DND-41 (cell line): ENCODE measurements at regions not wholly inside any gene's neighbourhood (a gene's known extent, or its start where the extent isn't known, plus 50 kb on each side); places are given as distances from the start of the nearest gene placed in this dataset.

Experiments
- EZH2 ChIP-seq: IDR thresholded peaks from 3 replicates; pipeline ENCODE4 v1.6.1; 2012; ENCODE audit warnings: borderline replicate concordance, low read depth, mild to moderate bottlenecking, moderate library complexity, low read length, inconsistent platforms; ENCODE audit not compliant: severe bottlenecking
- TF ChIP-seq, protein P1 (sequence below): IDR thresholded peaks from 2 replicates; pipeline ENCODE4 v1.5.1; 2012; ENCODE audit warnings: borderline replicate concordance, low read length, moderate library complexity, mild to moderate bottlenecking; ENCODE audit not compliant: poor library complexity, severe bottlenecking; ENCODE audit errors: extremely low read depth

DNA sequence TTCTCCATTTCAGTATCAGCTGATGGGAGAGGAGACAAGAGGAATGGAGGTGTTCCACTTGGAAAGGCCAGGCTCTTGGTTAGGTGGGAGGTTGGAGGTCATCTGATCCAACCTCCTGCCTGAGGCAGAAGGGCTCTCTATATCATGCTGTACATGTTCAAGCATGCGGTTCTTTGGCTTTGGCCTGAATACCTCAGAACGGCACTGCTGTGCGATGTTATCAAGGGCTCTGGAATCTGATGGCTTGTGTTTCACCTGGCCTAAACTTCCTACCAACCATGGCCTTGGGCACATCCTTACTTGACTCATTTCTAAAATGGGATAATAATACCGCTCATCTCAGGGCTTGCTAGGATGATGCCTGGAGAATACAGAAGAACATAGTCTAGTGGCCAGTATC, 90.1 kb upstream of the FAM169A start:
- TF ChIP-seq, protein P1, sequence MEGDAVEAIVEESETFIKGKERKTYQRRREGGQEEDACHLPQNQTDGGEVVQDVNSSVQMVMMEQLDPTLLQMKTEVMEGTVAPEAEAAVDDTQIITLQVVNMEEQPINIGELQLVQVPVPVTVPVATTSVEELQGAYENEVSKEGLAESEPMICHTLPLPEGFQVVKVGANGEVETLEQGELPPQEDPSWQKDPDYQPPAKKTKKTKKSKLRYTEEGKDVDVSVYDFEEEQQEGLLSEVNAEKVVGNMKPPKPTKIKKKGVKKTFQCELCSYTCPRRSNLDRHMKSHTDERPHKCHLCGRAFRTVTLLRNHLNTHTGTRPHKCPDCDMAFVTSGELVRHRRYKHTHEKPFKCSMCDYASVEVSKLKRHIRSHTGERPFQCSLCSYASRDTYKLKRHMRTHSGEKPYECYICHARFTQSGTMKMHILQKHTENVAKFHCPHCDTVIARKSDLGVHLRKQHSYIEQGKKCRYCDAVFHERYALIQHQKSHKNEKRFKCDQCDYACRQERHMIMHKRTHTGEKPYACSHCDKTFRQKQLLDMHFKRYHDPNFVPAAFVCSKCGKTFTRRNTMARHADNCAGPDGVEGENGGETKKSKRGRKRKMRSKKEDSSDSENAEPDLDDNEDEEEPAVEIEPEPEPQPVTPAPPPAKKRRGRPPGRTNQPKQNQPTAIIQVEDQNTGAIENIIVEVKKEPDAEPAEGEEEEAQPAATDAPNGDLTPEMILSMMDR, result no peak
- TF ChIP-seq EZH2, result no peak
